Caki2 (cell line): ENCODE measurements at regions not wholly inside any gene's neighbourhood (a gene's known extent, or its start where the extent isn't known, plus 50 kb on each side); places are given as distances from the start of the nearest gene placed in this dataset.
"Not testable (repeated sequence)": the region's sequence is repeated elsewhere in the genome, so short reads cannot be mapped to it uniquely, and the experiment has no call there.

Experiments
- DNase-seq: peaks from one replicate; pipeline ENCODE4 v3.0.0-alpha.2; 2015; ENCODE audit warnings: low read depth
- in situ Hi-C: cut with HindIII; loops from 2 replicates; pipeline ENCODE4 v1.10.0; 2016; ENCODE audit warnings: low sequenced_read_pairs, low pct_unique_long_range_greater_than_20kb, mixed read lengths

GRCh38 chr21:35737899-35738346, 322.4 kb downstream of the SETD4 start:
- in situ Hi-C loops, result no loop called here
- peak; percentile 5 for DNase-seq

GRCh38 chr21:35737449-35737848, 322.9 kb downstream of the SETD4 start:
- DNase-seq, result no peak
- in situ Hi-C loops, result no loop called here

- no peak for DNase-seq
- in situ Hi-C loops, result no loop called here
Observed at GRCh38 chr21:35732788-35733187, 327.5 kb downstream of the SETD4 start.

GRCh38 chr21:35730325-35730724, 330.0 kb downstream of the SETD4 start:
- DNase-seq, result no peak
- in situ Hi-C loops, result no loop called here

- in situ Hi-C loops, result no loop called here
- no peak for DNase-seq
Observed at GRCh38 chr21:35727830-35728229, 332.5 kb downstream of the SETD4 start.

GRCh38 chr21:35724156-35724555, 336.2 kb downstream of the SETD4 start:
- no peak for DNase-seq
- in situ Hi-C loops, result no loop called here

GRCh38 chr21:35721701-35722100, 338.6 kb downstream of the SETD4 start:
- in situ Hi-C loops, result no loop called here
- DNase-seq, result no peak

GRCh38 chr21:35720208-35720731, 340.1 kb downstream of the SETD4 start:
- no peak for DNase-seq
- in situ Hi-C loops, result no loop called here

GRCh38 chr21:35719080-35719479, 341.2 kb downstream of the SETD4 start:
- no peak for DNase-seq
- in situ Hi-C loops, result no loop called here

GRCh38 chr21:35716876-35717565, 343.3 kb downstream of the SETD4 start:
- no peak for DNase-seq
- in situ Hi-C loops, result no loop called here

- no peak for DNase-seq
- in situ Hi-C loops, result no loop called here
Observed at GRCh38 chr21:35713914-35714313, 346.4 kb downstream of the SETD4 start.

- DNase-seq, result no peak
- in situ Hi-C loops, result no loop called here
Observed at GRCh38 chr21:35711661-35712060, 348.7 kb downstream of the SETD4 start.

- in situ Hi-C loops, result no loop called here
- DNase-seq, result no peak
Observed at GRCh38 chr21:35711213-35711612, 349.1 kb downstream of the SETD4 start.

- in situ Hi-C loops, DNase-seq: not testable (repeated sequence)
Observed at GRCh38 chr21:35709990-35710389, 350.3 kb downstream of the SETD4 start.

GRCh38 chr21:35705888-35706287, 354.4 kb downstream of the SETD4 start:
- DNase-seq, result no peak
- in situ Hi-C loops, result no loop called here

- in situ Hi-C loops, result no loop called here
- no peak for DNase-seq
Observed at GRCh38 chr21:35705237-35705887, 355.0 kb downstream of the SETD4 start.

GRCh38 chr21:35703704-35704103, 356.6 kb downstream of the SETD4 start:
- in situ Hi-C loops, result no loop called here

GRCh38 chr21:35699361-35699760, 361.0 kb downstream of the SETD4 start:
- no peak for DNase-seq
- in situ Hi-C loops, result no loop called here

More at GRCh38 chr21:35703704-35704103, 356.6 kb downstream of the SETD4 start:
- DNase-seq, result no peak

GRCh38 chr21:35697321-35697808, 363.0 kb downstream of the SETD4 start:
- no peak for DNase-seq
- in situ Hi-C loops, result no loop called here
